Progenitor cell of endocrine pancreas (in vitro differentiated cells): ENCODE measurements at regions not wholly inside any gene's neighbourhood (a gene's known extent, or its start where the extent isn't known, plus 50 kb on each side); places are given as distances from the start of the nearest gene placed in this dataset.
"Not testable (repeated sequence)": the region's sequence is repeated elsewhere in the genome, so short reads cannot be mapped to it uniquely, and the experiment has no call there.

Experiments
- DNase-seq: peaks from one replicate; pipeline ENCODE4 v3.0.0; 2021; ENCODE audit warnings: low spot score; ENCODE audit not compliant: unreplicated experiment
- H3K27ac Mint-ChIP-seq: 2 replicates; pipeline ENCODE4 v1.8.0; 2021; ENCODE audit warnings: mild to moderate bottlenecking, moderate library complexity, mixed read lengths
- H3K27me3 Mint-ChIP-seq: 2 replicates; pipeline ENCODE4 v1.8.0; 2021; ENCODE audit warnings: mixed read lengths
- H3K36me3 Mint-ChIP-seq: 2 replicates; pipeline ENCODE4 v1.8.0; 2022; ENCODE audit warnings: mixed read lengths; ENCODE audit not compliant: insufficient read depth
- H3K4me1 Mint-ChIP-seq: 2 replicates; pipeline ENCODE4 v1.8.0; 2021; ENCODE audit warnings: low read depth, mixed read lengths
- H3K4me3 Mint-ChIP-seq: 2 replicates; pipeline ENCODE4 v1.8.0; 2021; ENCODE audit warnings: low read depth, mild to moderate bottlenecking, moderate library complexity, mixed read lengths
- H3K9me3 Mint-ChIP-seq: 2 replicates; pipeline ENCODE4 v1.8.0; 2021; ENCODE audit warnings: low read depth, mixed read lengths
- TF ChIP-seq, protein P1 (sequence below): fragments of 200-600 bp; sonication (generic); IDR thresholded peaks from one replicate; pipeline ENCODE4 v1.5.0; 2021; ENCODE audit warnings: antibody characterized with exemption, mild to moderate bottlenecking; ENCODE audit not compliant: unreplicated experiment

DNA sequence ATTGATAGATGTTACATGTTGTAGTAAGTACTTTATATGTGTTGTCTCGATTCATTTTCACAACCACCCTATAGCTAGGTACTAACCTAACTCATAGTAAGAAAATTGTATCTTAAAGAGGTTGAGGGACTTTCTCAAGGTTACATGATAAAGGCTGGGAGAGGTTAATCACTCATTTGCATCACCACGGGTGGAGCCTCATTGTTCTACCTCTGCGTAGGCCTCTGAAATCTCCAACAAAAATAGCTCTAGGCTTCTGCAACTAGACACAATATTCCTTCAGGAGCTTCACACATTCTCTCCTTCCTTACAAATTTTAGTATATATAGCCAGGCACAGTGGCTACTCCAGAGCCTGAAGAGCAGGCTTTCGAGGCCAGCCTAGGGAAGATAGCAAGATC lies 408.9 kb upstream of the ANO5 start:
- Mint-ChIP-seq H3K9me3 (peaks cover 3% of the 10 kb centered on the region), H3K4me3 (no peak overlapping the region), H3K27ac (no peak overlapping the region), H3K27me3 (no peaks in the 10 kb centered on the region), H3K4me1 (no peaks in the 10 kb centered on the region), H3K36me3 (no peaks in the 10 kb centered on the region)
- TF ChIP-seq, protein P1, sequence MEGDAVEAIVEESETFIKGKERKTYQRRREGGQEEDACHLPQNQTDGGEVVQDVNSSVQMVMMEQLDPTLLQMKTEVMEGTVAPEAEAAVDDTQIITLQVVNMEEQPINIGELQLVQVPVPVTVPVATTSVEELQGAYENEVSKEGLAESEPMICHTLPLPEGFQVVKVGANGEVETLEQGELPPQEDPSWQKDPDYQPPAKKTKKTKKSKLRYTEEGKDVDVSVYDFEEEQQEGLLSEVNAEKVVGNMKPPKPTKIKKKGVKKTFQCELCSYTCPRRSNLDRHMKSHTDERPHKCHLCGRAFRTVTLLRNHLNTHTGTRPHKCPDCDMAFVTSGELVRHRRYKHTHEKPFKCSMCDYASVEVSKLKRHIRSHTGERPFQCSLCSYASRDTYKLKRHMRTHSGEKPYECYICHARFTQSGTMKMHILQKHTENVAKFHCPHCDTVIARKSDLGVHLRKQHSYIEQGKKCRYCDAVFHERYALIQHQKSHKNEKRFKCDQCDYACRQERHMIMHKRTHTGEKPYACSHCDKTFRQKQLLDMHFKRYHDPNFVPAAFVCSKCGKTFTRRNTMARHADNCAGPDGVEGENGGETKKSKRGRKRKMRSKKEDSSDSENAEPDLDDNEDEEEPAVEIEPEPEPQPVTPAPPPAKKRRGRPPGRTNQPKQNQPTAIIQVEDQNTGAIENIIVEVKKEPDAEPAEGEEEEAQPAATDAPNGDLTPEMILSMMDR, result no peak
- DNase-seq, result no peak

DNA sequence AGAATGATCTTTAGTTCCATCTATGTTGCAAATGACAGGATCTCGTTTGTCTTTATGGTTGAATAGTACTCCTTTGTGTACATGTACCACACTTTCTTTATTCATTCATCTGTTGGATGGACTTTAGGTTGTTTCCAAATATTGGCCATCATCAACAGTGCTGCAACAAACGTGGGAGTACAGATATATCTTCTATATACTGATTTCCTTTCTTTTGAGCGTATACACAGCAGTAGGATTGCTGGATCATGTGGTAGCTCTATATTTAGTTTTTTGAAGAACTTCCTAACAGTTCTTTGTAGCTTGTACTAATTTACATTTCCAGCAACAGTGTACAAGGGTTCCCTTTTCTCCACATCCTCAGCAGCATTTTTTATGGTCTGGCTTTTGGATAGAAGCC lies 407.5 kb upstream of the ANO5 start:
- peaks cover 3% of the 10 kb centered on the region for H3K9me3 Mint-ChIP-seq
- TF ChIP-seq, protein P1, result no peak

DNA sequence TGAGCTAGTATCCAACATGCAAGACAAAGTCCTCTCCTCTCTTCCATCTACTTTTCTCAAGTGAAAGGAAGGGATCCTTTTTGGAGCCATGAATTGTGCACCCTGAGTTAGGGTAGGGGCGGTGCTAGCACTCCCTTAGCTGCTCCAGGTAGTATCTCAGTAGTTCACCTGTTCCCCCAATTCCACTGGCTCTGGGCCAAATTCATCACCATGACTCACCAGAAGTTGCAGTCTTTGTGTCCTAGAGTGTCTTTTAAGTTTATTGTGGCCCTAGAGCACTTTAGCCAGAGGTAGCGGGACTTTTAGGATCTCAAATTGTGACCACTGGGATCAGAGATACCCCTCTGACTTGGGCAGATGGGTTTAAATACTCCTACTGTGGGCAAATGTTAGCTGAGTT lies 398.6 kb upstream of the ANO5 start:
- Mint-ChIP-seq H3K27me3 (no peaks in the 10 kb centered on the region), H3K27ac (no peak overlapping the region), H3K9me3 (no peaks in the 10 kb centered on the region), H3K4me1 (no peaks in the 10 kb centered on the region), H3K4me3 (no peak overlapping the region), H3K36me3 (no peaks in the 10 kb centered on the region)
- no peak for DNase-seq
- TF ChIP-seq, protein P1, result no peak

More for the DNA sequence above, 407.5 kb upstream of the ANO5 start:
- no peak for DNase-seq
- Mint-ChIP-seq H3K4me1 (no peaks in the 10 kb centered on the region), H3K36me3 (no peaks in the 10 kb centered on the region), H3K4me3 (no peak overlapping the region), H3K27ac (no peak overlapping the region), H3K27me3 (no peaks in the 10 kb centered on the region)

DNA sequence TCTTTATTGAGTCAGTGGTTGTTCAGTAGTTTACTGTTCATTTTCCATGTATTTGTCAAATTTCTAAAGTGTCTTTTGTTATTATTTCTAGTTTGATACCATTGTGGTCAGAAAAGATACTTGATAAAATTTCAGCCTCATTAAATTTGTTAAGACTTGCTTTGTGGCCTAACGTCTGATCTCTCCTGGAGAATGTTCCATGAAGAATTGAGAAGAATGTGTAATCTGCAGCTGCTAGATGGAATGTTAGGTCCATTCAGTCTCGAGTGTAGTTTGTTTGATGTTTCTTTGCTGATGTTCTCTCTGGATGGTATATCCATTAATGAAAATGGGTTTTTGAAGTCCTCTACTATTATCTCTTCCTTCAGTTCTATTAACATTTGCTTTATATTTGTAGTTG lies 394.7 kb upstream of the ANO5 start:
- H3K4me1 Mint-ChIP-seq, result no peaks in the 10 kb centered on the region
- DNase-seq, result no peak
- H3K36me3 Mint-ChIP-seq, result no peaks in the 10 kb centered on the region
- no peaks in the 10 kb centered on the region for H3K9me3 Mint-ChIP-seq
- H3K4me3 Mint-ChIP-seq, result no peak overlapping the region
- TF ChIP-seq, protein P1, result no peak
- no peak overlapping the region for H3K27ac Mint-ChIP-seq
- no peaks in the 10 kb centered on the region for H3K27me3 Mint-ChIP-seq

DNA sequence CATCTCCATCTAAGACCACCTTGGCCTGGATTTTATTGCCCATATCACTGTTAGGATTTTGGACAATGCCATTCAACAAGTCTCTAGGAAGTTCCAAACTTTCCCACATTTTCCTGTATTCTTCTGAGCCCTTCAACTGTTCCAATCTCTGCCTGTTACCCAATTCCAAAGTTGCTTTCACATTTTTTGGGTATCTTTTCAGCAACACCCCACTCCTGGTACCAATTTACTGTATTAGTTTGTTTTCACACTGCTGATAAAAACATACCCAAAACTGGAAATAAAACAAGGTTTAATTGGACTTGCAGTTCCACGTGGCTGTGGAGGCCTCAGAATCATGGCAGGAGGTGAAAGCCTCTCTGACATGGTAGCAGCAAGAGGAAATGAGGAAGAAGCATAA lies 388.4 kb upstream of the ANO5 start:
- H3K27ac Mint-ChIP-seq, H3K27me3 Mint-ChIP-seq, DNase-seq: not testable (repeated sequence)

DNA sequence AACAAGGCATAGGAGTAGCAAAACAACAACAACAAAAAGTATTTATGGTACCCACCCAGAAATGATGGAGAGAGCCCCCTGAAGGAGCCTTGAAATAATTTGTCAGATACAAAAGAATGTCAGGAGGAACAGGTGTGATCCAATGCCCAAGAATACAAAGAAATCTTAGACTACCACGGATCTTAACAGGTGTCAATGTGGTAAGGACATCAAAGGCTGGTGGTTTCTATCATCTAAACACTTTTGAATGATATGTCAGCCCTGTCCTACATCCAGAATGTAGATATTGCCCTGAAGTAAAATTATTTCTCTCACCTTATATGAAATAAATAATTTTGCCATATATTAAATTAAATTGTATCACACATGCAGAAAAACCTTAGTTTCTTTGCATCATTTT lies 386.4 kb upstream of the ANO5 start:
- H3K27me3 Mint-ChIP-seq, result peaks cover 15% of the 10 kb centered on the region
- no peak for DNase-seq
- H3K4me3 Mint-ChIP-seq, result no peak overlapping the region
- H3K27ac Mint-ChIP-seq, result no peak overlapping the region
- peaks cover 7% of the 10 kb centered on the region for H3K9me3 Mint-ChIP-seq
- no peaks in the 10 kb centered on the region for H3K4me1 Mint-ChIP-seq
- H3K36me3 Mint-ChIP-seq, result peaks cover 2% of the 10 kb centered on the region
- TF ChIP-seq, protein P1, result no peak

More for the DNA sequence above, 388.4 kb upstream of the ANO5 start:
- not testable (repeated sequence) for H3K36me3 Mint-ChIP-seq, H3K9me3 Mint-ChIP-seq, H3K4me3 Mint-ChIP-seq, H3K4me1 Mint-ChIP-seq
